ENCODE measurements at regions not wholly inside any gene's neighbourhood (a gene's known extent, or its start where the extent isn't known, plus 50 kb on each side); places are given as distances from the start of the nearest gene placed in this dataset.

DNA sequence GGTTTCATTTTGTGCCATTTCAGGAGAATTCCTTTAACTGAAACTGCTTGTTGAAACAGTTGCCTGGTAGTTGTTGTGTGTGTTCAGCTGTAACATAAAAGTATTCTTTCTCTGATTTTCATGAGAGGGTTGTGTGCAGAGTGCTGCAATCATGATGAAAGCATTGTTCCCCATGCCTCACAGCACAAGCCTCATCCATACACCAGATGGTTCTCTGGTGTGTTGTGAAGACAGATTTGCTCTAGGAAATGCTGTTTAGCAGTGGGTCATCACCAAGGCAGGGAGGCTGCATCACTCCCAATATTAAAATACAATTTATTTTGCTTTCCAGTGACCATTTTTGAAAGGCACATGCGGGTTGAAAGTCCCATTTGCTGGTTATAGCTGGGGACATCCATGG, 404.4 kb downstream of the AACS start:
- H3K27ac ChIP-seq, result no peak overlapping the region
- H3F3A ChIP-seq (ENCODE audit: insufficient read depth, low read depth), result no peaks in the 10 kb centered on the region
- no TSS peak for BruUV-seq (replicated peaks)
- ChIA-PET CTCF (no interaction called here), POLR2A (ENCODE audit: unreplicated experiment) (no interaction called here)
- H3K9me2 ChIP-seq (ENCODE audit: insufficient read depth), result no peaks in the 10 kb centered on the region
- H3K9me3 ChIP-seq (ENCODE audit: insufficient read depth, low read depth), result no peaks in the 10 kb centered on the region
- H3K4me1 ChIP-seq (replicated peaks; ENCODE audit: insufficient read depth), result no peaks in the 10 kb centered on the region
- no peak for DNase-seq
- no peaks in the 10 kb centered on the region; the same call in 1 of the 2 replicates for H3K27me3 ChIP-seq (ENCODE audit: insufficient read depth, low read depth)
- intact Hi-C loops (cut with micrococcal nuclease; ENCODE audit: unreplicated experiment), result no loop called here
- H3K79me2 ChIP-seq (ENCODE audit: low read depth), result no peaks in the 10 kb centered on the region
- no peaks in the 10 kb centered on the region for H4K20me1 ChIP-seq (ENCODE audit: insufficient read depth)
- H3K4me2 ChIP-seq, result no peak overlapping the region
- H3K36me3 ChIP-seq (ENCODE audit: low read depth), result no peaks in the 10 kb centered on the region
- H2AFZ ChIP-seq, result no peak overlapping the region
- no peak overlapping the region for H3K4me3 ChIP-seq
- TF ChIP-seq EZH2 (IDR thresholded peaks at IDR 0.05; ENCODE audit: low read depth), result no peak

GRCh38 chr12:125470838-125471783, 405.9 kb downstream of the AACS start:
- no peak overlapping the region for H3K4me2 ChIP-seq
- no peak for TF ChIP-seq EZH2 (IDR thresholded peaks at IDR 0.05; ENCODE audit: low read depth)
- TF ChIP-seq, protein P1, sequence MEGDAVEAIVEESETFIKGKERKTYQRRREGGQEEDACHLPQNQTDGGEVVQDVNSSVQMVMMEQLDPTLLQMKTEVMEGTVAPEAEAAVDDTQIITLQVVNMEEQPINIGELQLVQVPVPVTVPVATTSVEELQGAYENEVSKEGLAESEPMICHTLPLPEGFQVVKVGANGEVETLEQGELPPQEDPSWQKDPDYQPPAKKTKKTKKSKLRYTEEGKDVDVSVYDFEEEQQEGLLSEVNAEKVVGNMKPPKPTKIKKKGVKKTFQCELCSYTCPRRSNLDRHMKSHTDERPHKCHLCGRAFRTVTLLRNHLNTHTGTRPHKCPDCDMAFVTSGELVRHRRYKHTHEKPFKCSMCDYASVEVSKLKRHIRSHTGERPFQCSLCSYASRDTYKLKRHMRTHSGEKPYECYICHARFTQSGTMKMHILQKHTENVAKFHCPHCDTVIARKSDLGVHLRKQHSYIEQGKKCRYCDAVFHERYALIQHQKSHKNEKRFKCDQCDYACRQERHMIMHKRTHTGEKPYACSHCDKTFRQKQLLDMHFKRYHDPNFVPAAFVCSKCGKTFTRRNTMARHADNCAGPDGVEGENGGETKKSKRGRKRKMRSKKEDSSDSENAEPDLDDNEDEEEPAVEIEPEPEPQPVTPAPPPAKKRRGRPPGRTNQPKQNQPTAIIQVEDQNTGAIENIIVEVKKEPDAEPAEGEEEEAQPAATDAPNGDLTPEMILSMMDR (conservative IDR thresholded peaks at IDR 0.05), result no peak
- no peaks in the 10 kb centered on the region for H3K79me2 ChIP-seq (ENCODE audit: low read depth)
- H3K27me3 ChIP-seq (ENCODE audit: insufficient read depth, low read depth), result no peaks in the 10 kb centered on the region; the same call in 1 of the 2 replicates
- ChIA-PET POLR2A (ENCODE audit: unreplicated experiment) (no interaction called here), CTCF (no interaction called here)
- no peak overlapping the region for H3K27ac ChIP-seq
- no peaks in the 10 kb centered on the region for H3F3A ChIP-seq (ENCODE audit: insufficient read depth, low read depth)
- H2AFZ ChIP-seq, result no peak overlapping the region
- no peaks in the 10 kb centered on the region for H3K4me1 ChIP-seq (replicated peaks; ENCODE audit: insufficient read depth)
- intact Hi-C loops (cut with micrococcal nuclease; ENCODE audit: unreplicated experiment), result no loop called here
- H3K9me2 ChIP-seq (ENCODE audit: insufficient read depth), result no peaks in the 10 kb centered on the region
- no peaks in the 10 kb centered on the region for H3K9me3 ChIP-seq (ENCODE audit: insufficient read depth, low read depth)
- DNase-seq, result no peak
- no peaks in the 10 kb centered on the region for H4K20me1 ChIP-seq (ENCODE audit: insufficient read depth)
- no TSS peak for BruUV-seq (replicated peaks)
- no peak overlapping the region for H3K4me3 ChIP-seq
- H3K36me3 ChIP-seq (ENCODE audit: low read depth), result no peaks in the 10 kb centered on the region

GRCh38 chr12:125473501-125473900, 408.3 kb downstream of the AACS start:
- ChIA-PET POLR2A (ENCODE audit: unreplicated experiment) (no interaction called here), CTCF (no interaction called here)
- DNase-seq, result no peak
- Histone ChIP-seq H3K79me2 (ENCODE audit: low read depth) (no peaks in the 10 kb centered on the region), H3K9me2 (ENCODE audit: insufficient read depth) (no peaks in the 10 kb centered on the region), H3K4me3 (no peak overlapping the region), H2AFZ (no peak overlapping the region), H4K20me1 (ENCODE audit: insufficient read depth) (no peaks in the 10 kb centered on the region), H3K4me2 (no peak overlapping the region), H3K9me3 (ENCODE audit: insufficient read depth, low read depth) (no peaks in the 10 kb centered on the region), H3K4me1 (replicated peaks; ENCODE audit: insufficient read depth) (no peaks in the 10 kb centered on the region), H3K27ac (no peak overlapping the region), H3K27me3 (ENCODE audit: insufficient read depth, low read depth) (peaks cover 4% of the 10 kb centered on the region; the same call in 1 of the 2 replicates), H3F3A (ENCODE audit: insufficient read depth, low read depth) (no peaks in the 10 kb centered on the region), H3K36me3 (ENCODE audit: low read depth) (no peaks in the 10 kb centered on the region)
- intact Hi-C loops (cut with micrococcal nuclease; ENCODE audit: unreplicated experiment), result no loop called here
- no TSS peak for BruUV-seq (replicated peaks)
- TF ChIP-seq EZH2 (IDR thresholded peaks at IDR 0.05; ENCODE audit: low read depth), result no peak
- TF ChIP-seq, protein P1 (conservative IDR thresholded peaks at IDR 0.05), result no peak
